Progenitor cell of endocrine pancreas (in vitro differentiated cells): ENCODE measurements at regions not wholly inside any gene's neighbourhood (a gene's known extent, or its start where the extent isn't known, plus 50 kb on each side); places are given as distances from the start of the nearest gene placed in this dataset.

Experiments
- DNase-seq: peaks from one replicate; pipeline ENCODE4 v3.0.0; 2021; ENCODE audit warnings: low spot score; ENCODE audit not compliant: unreplicated experiment
- H3K27ac Mint-ChIP-seq: 2 replicates; pipeline ENCODE4 v1.8.0; 2021; ENCODE audit warnings: mild to moderate bottlenecking, moderate library complexity, mixed read lengths
- H3K27me3 Mint-ChIP-seq: 2 replicates; pipeline ENCODE4 v1.8.0; 2021; ENCODE audit warnings: mixed read lengths
- H3K36me3 Mint-ChIP-seq: 2 replicates; pipeline ENCODE4 v1.8.0; 2022; ENCODE audit warnings: mixed read lengths; ENCODE audit not compliant: insufficient read depth
- H3K4me1 Mint-ChIP-seq: 2 replicates; pipeline ENCODE4 v1.8.0; 2021; ENCODE audit warnings: low read depth, mixed read lengths
- H3K4me3 Mint-ChIP-seq: 2 replicates; pipeline ENCODE4 v1.8.0; 2021; ENCODE audit warnings: low read depth, mild to moderate bottlenecking, moderate library complexity, mixed read lengths
- H3K9me3 Mint-ChIP-seq: 2 replicates; pipeline ENCODE4 v1.8.0; 2021; ENCODE audit warnings: low read depth, mixed read lengths
- TF ChIP-seq, protein P1 (sequence below): fragments of 200-600 bp; sonication (generic); IDR thresholded peaks from one replicate; pipeline ENCODE4 v1.5.0; 2021; ENCODE audit warnings: antibody characterized with exemption, mild to moderate bottlenecking; ENCODE audit not compliant: unreplicated experiment

DNA sequence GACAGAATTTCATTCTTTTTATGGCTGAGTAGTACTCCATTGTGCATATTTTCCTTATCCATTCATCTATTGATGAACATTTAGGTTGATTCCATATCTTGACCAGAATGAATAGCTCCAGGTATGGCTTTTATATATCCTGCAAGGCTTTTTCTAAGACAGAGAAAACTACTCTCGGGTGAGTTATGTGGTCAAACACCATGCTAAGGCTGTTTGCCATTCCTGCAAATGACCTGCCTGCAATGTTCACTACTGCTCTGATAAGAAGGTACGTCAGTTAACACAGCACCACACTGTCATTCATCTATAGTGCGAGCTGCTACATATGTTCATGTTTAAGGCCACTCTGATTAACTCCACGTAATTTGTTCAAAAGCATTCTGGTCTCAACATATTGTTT lies 256.8 kb upstream of the RGMB start:
- Mint-ChIP-seq H3K27me3 (no peaks in the 10 kb centered on the region), H3K9me3 (no peaks in the 10 kb centered on the region), H3K4me3 (no peak overlapping the region), H3K36me3 (no peaks in the 10 kb centered on the region), H3K27ac (no peak overlapping the region), H3K4me1 (peaks cover 26% of the 10 kb centered on the region)
- DNase-seq: no peak
- TF ChIP-seq, protein P1, sequence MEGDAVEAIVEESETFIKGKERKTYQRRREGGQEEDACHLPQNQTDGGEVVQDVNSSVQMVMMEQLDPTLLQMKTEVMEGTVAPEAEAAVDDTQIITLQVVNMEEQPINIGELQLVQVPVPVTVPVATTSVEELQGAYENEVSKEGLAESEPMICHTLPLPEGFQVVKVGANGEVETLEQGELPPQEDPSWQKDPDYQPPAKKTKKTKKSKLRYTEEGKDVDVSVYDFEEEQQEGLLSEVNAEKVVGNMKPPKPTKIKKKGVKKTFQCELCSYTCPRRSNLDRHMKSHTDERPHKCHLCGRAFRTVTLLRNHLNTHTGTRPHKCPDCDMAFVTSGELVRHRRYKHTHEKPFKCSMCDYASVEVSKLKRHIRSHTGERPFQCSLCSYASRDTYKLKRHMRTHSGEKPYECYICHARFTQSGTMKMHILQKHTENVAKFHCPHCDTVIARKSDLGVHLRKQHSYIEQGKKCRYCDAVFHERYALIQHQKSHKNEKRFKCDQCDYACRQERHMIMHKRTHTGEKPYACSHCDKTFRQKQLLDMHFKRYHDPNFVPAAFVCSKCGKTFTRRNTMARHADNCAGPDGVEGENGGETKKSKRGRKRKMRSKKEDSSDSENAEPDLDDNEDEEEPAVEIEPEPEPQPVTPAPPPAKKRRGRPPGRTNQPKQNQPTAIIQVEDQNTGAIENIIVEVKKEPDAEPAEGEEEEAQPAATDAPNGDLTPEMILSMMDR: no peak

DNA sequence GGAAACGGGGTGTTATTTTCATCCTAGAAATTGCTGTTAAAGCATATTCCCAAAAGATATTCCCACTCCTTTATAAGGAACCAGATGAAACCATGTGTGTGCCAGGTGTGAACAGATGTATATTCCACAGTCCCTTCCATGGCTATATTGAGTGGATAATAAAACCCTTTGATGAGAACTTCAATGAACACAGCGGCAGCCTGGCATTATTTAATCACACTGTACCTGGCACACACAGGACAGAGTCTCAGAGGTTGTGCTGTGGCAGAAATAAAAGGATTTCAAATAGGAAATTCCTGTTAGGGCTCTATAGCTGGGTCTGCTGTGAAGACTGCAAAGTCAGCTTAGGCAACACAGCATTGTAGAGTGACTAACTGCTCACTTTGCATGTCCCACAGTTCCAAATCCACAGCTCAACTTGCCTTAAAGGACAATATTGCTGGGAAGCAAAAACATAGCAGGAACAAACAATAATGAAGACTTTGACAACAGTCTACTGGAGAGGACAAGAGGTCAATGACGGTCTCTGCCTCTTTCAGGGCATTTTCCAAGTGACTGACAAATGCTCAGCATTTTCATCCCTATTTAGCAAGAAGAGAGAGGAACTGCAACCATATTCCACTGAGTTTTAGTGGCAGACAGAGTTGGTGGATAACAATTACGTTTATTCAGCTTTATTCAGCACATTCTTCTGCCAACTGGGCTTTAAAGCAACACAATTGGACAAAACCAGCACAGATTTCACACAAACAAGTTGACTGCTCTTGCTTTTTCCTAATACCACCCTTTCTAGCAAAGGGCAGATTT lies 255.7 kb upstream of the RGMB start:
- peaks cover 25% of the 10 kb centered on the region for H3K4me1 Mint-ChIP-seq
- H3K4me3 Mint-ChIP-seq: no peak overlapping the region
- no peak for DNase-seq
- no peaks in the 10 kb centered on the region for H3K27me3 Mint-ChIP-seq
- H3K27ac Mint-ChIP-seq: no peak overlapping the region
- no peaks in the 10 kb centered on the region for H3K9me3 Mint-ChIP-seq
- TF ChIP-seq, protein P1: no peak
- H3K36me3 Mint-ChIP-seq: no peaks in the 10 kb centered on the region

DNA sequence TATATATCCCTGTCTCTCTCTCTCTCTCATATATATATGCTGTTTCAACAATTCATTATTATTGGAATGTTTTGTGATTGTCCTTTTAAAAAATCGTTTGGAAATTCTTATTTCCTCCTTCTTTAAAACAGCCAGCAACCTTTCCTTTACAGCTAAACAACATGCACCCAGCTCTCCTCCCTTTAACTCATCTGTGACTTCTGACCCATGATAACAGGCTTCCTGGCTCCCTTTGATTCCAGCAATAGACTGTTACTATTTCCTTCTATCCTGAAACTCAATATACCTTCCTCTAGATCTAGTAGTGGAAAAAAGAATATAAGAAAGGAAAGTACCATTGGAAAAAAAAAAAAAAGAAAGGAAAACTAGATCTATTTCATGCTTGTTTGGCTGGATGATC lies 254.7 kb upstream of the RGMB start:
- H3K9me3 Mint-ChIP-seq: no peaks in the 10 kb centered on the region
- no peak for DNase-seq
- peaks cover 19% of the 10 kb centered on the region for H3K4me1 Mint-ChIP-seq
- H3K27me3 Mint-ChIP-seq: no peaks in the 10 kb centered on the region
- TF ChIP-seq, protein P1: no peak
- H3K27ac Mint-ChIP-seq: no peak overlapping the region
- H3K36me3 Mint-ChIP-seq: no peaks in the 10 kb centered on the region
- H3K4me3 Mint-ChIP-seq: no peak overlapping the region

DNA sequence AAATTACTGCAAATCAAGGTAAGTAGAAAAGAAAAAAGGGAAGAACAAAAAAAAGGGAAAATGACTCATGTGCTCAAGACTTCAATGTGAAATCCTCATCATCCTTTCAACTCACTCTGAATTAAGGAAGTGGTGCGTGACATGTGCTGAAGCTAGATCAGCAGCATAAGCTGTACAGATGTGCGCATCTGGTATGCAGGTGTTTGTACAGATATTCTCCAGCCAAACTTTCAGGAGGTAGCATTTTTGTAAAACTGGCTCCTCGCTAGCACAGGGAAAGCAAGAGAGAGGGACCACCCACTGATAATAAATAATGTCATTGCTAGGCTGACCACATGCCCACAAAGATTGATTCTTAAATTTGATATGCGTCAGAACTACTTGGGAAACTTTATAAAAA lies 253.9 kb upstream of the RGMB start:
- H3K27ac Mint-ChIP-seq: no peak overlapping the region
- no peaks in the 10 kb centered on the region for H3K27me3 Mint-ChIP-seq
- H3K4me1 Mint-ChIP-seq: peaks cover 18% of the 10 kb centered on the region
- TF ChIP-seq, protein P1: no peak
- H3K9me3 Mint-ChIP-seq: no peaks in the 10 kb centered on the region
- no peaks in the 10 kb centered on the region for H3K36me3 Mint-ChIP-seq
- no peak for DNase-seq
- H3K4me3 Mint-ChIP-seq: no peak overlapping the region

DNA sequence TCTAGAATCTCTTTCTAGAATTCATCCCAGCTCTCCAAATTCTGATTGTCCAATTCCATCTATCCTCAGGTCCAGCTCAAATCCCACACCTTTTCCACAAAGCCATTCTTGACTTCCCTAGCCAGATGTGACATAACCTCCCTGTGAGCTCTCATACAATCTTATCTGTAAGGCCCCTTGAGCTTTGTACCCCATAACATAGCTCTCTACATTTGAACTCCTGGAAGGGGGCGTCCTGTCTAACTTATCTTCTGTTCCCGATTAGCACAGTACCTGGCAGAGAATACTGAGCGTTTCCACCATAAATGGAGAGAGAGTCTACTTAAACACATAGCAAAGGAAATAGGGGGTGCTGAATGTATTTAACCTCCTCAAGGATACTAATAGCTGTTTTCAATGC lies 251.6 kb upstream of the RGMB start:
- Mint-ChIP-seq H3K9me3 (no peaks in the 10 kb centered on the region), H3K27me3 (no peaks in the 10 kb centered on the region), H3K4me3 (no peak overlapping the region), H3K36me3 (no peaks in the 10 kb centered on the region), H3K4me1 (peaks cover 14% of the 10 kb centered on the region), H3K27ac (no peak overlapping the region)
- DNase-seq: no peak
- TF ChIP-seq, protein P1: no peak
